ENCODE measurements at regions not wholly inside any gene's neighbourhood (a gene's known extent, or its start where the extent isn't known, plus 50 kb on each side); places are given as distances from the start of the nearest gene placed in this dataset.
"Not testable (repeated sequence)": the region's sequence is repeated elsewhere in the genome, so short reads cannot be mapped to it uniquely, and the experiment has no call there.

DNA sequence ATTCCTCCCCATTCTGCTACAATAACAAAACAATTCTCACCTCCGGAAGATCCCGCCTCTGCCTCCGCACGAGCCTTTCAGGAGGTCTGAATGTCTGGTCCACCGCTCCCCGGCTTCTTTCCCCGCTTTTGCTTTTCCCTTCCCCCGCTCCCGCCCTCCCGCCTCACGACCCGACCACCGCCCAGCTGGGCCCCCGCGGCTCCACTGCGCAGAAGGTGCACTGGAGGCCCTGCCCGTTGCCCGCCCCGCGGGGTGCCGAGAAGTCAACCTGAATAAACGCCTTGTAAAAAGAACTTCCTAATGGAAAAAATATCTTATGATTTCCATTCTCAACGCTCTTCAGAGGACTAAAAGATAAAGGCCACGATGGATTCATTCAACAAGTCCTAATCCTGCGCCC lies 93.8 kb upstream of the NBPF11 start:
- H3K4me3 ChIP-seq (ENCODE audit: severe bottlenecking) = not testable (repeated sequence)

DNA sequence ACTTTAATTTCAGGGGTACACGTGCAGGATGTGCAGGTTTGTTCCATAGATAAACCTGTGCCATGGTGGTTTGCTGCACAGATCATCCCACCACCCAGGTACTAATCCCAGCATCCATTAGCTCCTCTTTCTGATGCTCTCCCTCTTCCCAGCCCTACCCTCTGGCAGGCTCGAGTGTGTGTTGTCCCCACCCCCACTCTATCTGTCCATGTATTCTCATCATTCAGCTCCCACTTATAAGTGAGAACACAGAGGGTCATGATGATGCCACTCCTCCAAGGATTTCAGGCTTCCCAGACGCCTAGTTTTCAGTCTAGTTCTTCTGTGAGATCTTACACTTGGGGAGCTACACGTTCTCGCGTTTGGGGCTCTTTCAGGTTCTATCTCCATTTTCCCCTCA lies 93.4 kb upstream of the NBPF11 start:
- not testable (repeated sequence) for H3K36me3 ChIP-seq (ENCODE audit: low read depth); H3K27ac ChIP-seq (ENCODE audit: poor library complexity, severe bottlenecking); ATAC-seq (ENCODE audit: low read depth); H3K4me3 ChIP-seq (ENCODE audit: severe bottlenecking); H3K4me1 ChIP-seq (ENCODE audit: insufficient read depth, poor library complexity, severe bottlenecking); H3K9me3 ChIP-seq (ENCODE audit: severe bottlenecking); DNase-seq (ENCODE audit: low spot score); H3K27me3 ChIP-seq (ENCODE audit: insufficient read depth, poor library complexity, severe bottlenecking)

More for the DNA sequence above, 93.8 kb upstream of the NBPF11 start:
- not testable (repeated sequence) for H3K36me3 ChIP-seq (ENCODE audit: low read depth); H3K27me3 ChIP-seq (ENCODE audit: insufficient read depth, poor library complexity, severe bottlenecking); H3K27ac ChIP-seq (ENCODE audit: poor library complexity, severe bottlenecking); ATAC-seq (ENCODE audit: low read depth); H3K9me3 ChIP-seq (ENCODE audit: severe bottlenecking); H3K4me1 ChIP-seq (ENCODE audit: insufficient read depth, poor library complexity, severe bottlenecking); DNase-seq (ENCODE audit: low spot score)

DNA sequence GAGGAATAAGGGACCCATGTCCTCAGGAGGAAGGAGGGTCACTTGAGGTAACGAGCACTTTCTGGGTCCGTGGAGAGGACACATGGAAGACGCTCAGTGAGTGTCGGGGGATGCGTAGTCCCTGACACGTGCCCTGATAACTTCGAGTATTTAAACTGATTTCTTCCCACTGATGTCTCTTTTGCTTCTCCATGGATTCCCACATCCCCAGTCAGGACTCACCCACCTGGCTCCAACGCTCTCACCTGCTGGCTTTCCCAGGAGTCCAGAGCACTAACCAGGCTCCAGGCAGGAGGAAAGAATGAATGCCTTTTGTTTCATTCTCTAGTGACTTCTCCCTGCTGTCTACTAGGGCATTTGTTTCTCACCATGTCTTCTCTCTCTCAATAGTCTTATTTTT lies 81.2 kb upstream of the NBPF11 start:
- not testable (repeated sequence) for H3K27me3 ChIP-seq (ENCODE audit: insufficient read depth, poor library complexity, severe bottlenecking); H3K27ac ChIP-seq (ENCODE audit: poor library complexity, severe bottlenecking); H3K36me3 ChIP-seq (ENCODE audit: low read depth); H3K9me3 ChIP-seq (ENCODE audit: severe bottlenecking); H3K4me1 ChIP-seq (ENCODE audit: insufficient read depth, poor library complexity, severe bottlenecking); H3K4me3 ChIP-seq (ENCODE audit: severe bottlenecking); DNase-seq (ENCODE audit: low spot score); ATAC-seq (ENCODE audit: low read depth)

DNA sequence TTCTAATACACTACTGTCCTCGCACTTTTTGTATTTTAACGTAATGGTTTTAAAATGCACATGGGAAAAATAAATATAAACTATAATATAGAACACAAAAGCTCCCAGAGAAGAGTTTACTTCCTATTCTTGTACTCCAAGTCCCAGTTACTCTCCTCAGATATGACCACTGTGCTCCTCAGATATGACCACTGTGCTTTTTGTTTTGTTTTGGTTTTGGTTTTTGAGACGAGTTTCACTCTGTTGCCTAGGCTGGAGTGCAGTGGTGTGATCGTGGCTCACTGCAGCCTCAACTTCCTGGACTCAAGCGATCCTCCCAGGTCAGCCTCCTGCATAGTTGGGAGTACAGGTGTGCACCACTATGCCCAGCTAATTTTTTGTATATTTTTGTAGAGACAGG lies 76.8 kb upstream of the NBPF11 start:
- not testable (repeated sequence) for ATAC-seq (ENCODE audit: low read depth); H3K27me3 ChIP-seq (ENCODE audit: insufficient read depth, poor library complexity, severe bottlenecking); H3K27ac ChIP-seq (ENCODE audit: poor library complexity, severe bottlenecking); DNase-seq (ENCODE audit: low spot score); H3K4me1 ChIP-seq (ENCODE audit: insufficient read depth, poor library complexity, severe bottlenecking); H3K36me3 ChIP-seq (ENCODE audit: low read depth); H3K4me3 ChIP-seq (ENCODE audit: severe bottlenecking); H3K9me3 ChIP-seq (ENCODE audit: severe bottlenecking)

GRCh38 chr1:148222399-148223159 lies 70.5 kb upstream of the NBPF11 start:
- H3K36me3 ChIP-seq (ENCODE audit: low read depth); DNase-seq (ENCODE audit: low spot score); H3K27ac ChIP-seq (ENCODE audit: poor library complexity, severe bottlenecking); H3K9me3 ChIP-seq (ENCODE audit: severe bottlenecking); H3K4me3 ChIP-seq (ENCODE audit: severe bottlenecking); H3K4me1 ChIP-seq (ENCODE audit: insufficient read depth, poor library complexity, severe bottlenecking); H3K27me3 ChIP-seq (ENCODE audit: insufficient read depth, poor library complexity, severe bottlenecking): not testable (repeated sequence)
- peak; percentile 91 for ATAC-seq (ENCODE audit: low read depth)

DNA sequence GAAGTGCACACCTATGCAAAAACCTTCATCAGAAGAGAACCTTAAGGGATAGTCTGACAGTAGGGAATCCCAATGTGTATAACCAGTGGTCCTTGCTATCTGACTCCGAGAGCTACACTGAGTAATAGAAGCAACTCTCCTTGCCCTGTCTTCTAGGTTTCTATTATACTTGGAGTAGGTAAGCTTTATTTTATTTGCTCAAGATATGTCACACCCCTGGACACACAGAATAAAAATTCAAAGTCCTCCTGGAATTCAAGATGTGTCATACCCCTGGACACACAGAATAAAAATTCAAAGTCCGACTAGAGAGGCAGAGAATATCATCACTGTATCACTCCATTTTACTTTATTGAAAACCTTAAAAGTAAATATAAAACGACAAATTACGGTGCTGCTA lies 69.5 kb upstream of the NBPF11 start:
- not testable (repeated sequence) for H3K27ac ChIP-seq (ENCODE audit: poor library complexity, severe bottlenecking); H3K36me3 ChIP-seq (ENCODE audit: low read depth); H3K27me3 ChIP-seq (ENCODE audit: insufficient read depth, poor library complexity, severe bottlenecking); H3K4me3 ChIP-seq (ENCODE audit: severe bottlenecking); H3K9me3 ChIP-seq (ENCODE audit: severe bottlenecking); H3K4me1 ChIP-seq (ENCODE audit: insufficient read depth, poor library complexity, severe bottlenecking); ATAC-seq (ENCODE audit: low read depth); DNase-seq (ENCODE audit: low spot score)

DNA sequence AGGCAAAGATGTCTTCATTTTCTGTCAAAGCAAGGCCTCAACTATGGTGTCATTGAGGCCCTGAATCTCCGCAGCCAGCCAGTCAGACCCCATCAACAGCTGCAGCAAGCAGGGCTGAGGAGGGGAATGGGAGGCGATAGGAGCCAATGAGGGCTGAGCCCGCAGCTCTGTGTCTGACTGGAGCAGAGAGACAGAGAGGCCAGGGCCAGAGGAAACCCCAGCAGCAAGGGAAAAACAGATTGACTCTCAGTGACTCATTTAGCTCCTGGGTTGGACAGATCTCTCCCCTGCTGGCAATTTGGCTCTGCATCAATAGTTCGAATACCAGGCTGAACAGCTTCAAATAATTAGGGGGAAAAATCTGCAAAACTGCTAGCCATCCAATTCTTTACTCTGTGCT lies 67.1 kb upstream of the NBPF11 start:
- H3K4me3 ChIP-seq (ENCODE audit: severe bottlenecking); H3K36me3 ChIP-seq (ENCODE audit: low read depth); H3K27me3 ChIP-seq (ENCODE audit: insufficient read depth, poor library complexity, severe bottlenecking); H3K27ac ChIP-seq (ENCODE audit: poor library complexity, severe bottlenecking); ATAC-seq (ENCODE audit: low read depth); H3K4me1 ChIP-seq (ENCODE audit: insufficient read depth, poor library complexity, severe bottlenecking); H3K9me3 ChIP-seq (ENCODE audit: severe bottlenecking); DNase-seq (ENCODE audit: low spot score): not testable (repeated sequence)

DNA sequence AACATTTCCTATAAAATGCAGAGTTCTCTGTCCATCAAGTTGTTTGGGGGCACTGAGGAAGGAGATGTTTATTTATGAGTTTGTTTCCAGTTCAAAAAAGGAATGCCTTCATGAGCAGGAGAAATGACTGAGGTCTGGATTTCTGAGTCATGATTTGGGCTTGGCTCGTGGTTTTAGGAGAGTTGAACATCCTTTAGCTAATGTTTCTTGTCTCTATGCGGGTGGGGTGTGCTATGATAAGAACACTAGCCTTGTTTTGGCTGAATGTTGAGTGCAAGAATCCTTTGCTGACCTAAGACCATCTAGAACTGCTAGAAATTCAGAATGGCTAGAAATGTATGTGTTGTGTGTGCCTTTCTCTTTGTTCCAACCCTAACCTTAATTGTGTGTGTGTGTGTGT lies 59.1 kb upstream of the NBPF11 start:
- not testable (repeated sequence) for H3K9me3 ChIP-seq (ENCODE audit: severe bottlenecking); H3K27me3 ChIP-seq (ENCODE audit: insufficient read depth, poor library complexity, severe bottlenecking); H3K4me3 ChIP-seq (ENCODE audit: severe bottlenecking); H3K27ac ChIP-seq (ENCODE audit: poor library complexity, severe bottlenecking); DNase-seq (ENCODE audit: low spot score); H3K36me3 ChIP-seq (ENCODE audit: low read depth); H3K4me1 ChIP-seq (ENCODE audit: insufficient read depth, poor library complexity, severe bottlenecking); ATAC-seq (ENCODE audit: low read depth)

DNA sequence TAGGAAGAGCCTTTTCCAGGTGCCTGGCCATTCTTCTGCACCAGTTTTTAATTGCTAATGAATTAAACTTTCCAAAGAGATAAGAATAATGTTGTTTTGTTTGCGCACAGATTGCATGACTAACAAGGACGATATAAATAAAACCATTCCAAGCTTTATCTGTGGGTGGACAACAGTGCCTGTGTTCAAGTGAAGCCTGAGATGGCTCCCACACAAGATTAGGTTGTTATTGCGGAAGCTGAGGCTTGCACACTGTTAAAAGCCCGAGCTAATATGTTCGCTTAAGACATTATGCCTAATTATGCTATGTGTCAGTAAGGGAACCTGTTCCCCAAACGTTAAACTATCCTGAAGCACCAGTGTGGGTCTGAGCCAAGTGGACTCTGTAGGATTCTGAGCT lies 58.5 kb upstream of the NBPF11 start:
- not testable (repeated sequence) for H3K4me3 ChIP-seq (ENCODE audit: severe bottlenecking); H3K9me3 ChIP-seq (ENCODE audit: severe bottlenecking); DNase-seq (ENCODE audit: low spot score); H3K4me1 ChIP-seq (ENCODE audit: insufficient read depth, poor library complexity, severe bottlenecking); ATAC-seq (ENCODE audit: low read depth); H3K27ac ChIP-seq (ENCODE audit: poor library complexity, severe bottlenecking); H3K36me3 ChIP-seq (ENCODE audit: low read depth); H3K27me3 ChIP-seq (ENCODE audit: insufficient read depth, poor library complexity, severe bottlenecking)

DNA sequence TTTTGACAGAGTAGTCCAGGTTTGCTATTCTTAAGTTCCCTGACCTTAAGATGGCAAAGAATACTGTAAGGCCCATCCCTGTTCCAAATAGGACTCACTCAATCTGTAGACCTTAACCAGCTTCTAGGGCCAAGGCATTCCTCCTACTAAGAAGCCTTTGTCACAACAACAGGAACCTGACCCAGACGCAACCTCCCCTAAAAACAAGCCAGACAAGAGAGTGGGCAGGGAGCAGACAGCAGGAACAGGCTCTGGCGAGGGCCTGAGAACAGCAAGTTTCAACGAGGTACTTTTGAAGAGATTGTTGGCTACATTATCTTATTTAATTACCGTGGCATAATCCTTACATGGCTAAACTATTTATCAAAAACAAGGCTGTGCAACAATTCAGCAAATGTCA lies 58.1 kb upstream of the NBPF11 start:
- not testable (repeated sequence) for H3K4me3 ChIP-seq (ENCODE audit: severe bottlenecking); H3K4me1 ChIP-seq (ENCODE audit: insufficient read depth, poor library complexity, severe bottlenecking); H3K27me3 ChIP-seq (ENCODE audit: insufficient read depth, poor library complexity, severe bottlenecking); H3K27ac ChIP-seq (ENCODE audit: poor library complexity, severe bottlenecking); H3K9me3 ChIP-seq (ENCODE audit: severe bottlenecking); DNase-seq (ENCODE audit: low spot score); H3K36me3 ChIP-seq (ENCODE audit: low read depth); ATAC-seq (ENCODE audit: low read depth)

- not testable (repeated sequence) for H3K4me3 ChIP-seq (ENCODE audit: severe bottlenecking); H3K9me3 ChIP-seq (ENCODE audit: severe bottlenecking); ATAC-seq (ENCODE audit: low read depth); H3K27ac ChIP-seq (ENCODE audit: poor library complexity, severe bottlenecking); DNase-seq (ENCODE audit: low spot score); H3K36me3 ChIP-seq (ENCODE audit: low read depth); H3K4me1 ChIP-seq (ENCODE audit: insufficient read depth, poor library complexity, severe bottlenecking); H3K27me3 ChIP-seq (ENCODE audit: insufficient read depth, poor library complexity, severe bottlenecking)
Observed at GRCh38 chr1:148202013-148202412, 49.9 kb upstream of the NBPF11 start.

Data from RWPE2 (cell line).